ENCODE measurements at regions not wholly inside any gene's neighbourhood (a gene's known extent, or its start where the extent isn't known, plus 50 kb on each side); places are given as distances from the start of the nearest gene placed in this dataset.
"Not testable (repeated sequence)": the region's sequence is repeated elsewhere in the genome, so short reads cannot be mapped to it uniquely, and the experiment has no call there.

DNA sequence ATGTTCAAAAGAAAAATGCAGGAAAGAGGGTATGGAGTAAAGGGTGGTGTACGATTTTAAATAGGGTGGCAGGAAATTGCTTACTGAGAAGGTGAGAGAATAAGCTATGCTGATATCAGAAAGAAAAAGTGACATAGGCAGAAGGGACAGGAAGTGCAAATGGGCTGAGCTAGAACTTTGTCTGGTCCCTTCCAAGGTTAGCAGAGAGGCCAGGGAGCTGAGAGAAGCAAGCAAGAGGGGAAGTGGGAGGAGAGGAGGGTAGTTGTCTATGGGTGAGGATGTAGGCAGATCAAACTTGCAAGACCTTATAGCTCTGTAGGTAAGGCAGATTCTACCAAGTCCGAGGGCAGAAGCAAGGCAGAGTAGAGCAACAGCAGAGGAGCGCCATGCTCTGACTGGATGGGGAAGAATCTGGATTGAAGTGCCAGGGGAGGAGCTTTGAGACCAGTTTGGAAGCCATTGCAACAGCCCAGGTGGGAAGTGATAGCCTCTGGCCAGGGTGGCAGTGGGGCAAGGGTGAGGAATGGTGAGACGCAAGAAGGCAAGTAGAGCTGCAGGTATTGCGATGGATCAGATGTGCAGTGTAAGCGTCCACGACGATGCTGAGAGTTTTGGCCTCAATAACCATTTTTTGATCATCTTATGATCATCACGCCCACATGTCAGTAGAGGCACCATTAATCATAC is 134.4 kb upstream of the APCDD1 start:
- no peak for DNase-seq

- DNase-seq = no peak
These were observed 133.6 kb upstream of the APCDD1 start for GRCh38 chr18:10320791-10321190.

- DNase-seq = no peak
These were observed 132.9 kb upstream of the APCDD1 start for GRCh38 chr18:10321576-10321975.

DNA sequence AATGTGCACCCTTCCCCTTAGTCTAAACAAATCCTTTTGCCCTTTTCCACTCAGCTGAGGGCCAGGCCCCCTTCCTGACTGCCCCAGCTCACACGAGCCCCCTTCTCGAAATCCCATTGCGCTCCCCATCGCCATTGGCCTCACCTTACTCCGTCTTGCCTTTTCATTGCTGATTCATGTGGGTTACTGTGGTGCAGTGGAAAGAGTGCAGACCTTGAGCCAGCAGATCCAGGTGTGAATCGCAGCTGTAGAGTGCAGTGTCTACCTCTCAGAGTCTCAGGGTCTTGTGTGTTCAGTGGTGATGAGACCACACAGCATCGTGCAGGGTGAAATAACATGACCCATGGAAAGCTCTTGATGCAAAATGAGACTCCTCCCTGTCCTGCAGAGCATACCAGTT is 132.4 kb upstream of the APCDD1 start:
- DNase-seq = no peak

DNA sequence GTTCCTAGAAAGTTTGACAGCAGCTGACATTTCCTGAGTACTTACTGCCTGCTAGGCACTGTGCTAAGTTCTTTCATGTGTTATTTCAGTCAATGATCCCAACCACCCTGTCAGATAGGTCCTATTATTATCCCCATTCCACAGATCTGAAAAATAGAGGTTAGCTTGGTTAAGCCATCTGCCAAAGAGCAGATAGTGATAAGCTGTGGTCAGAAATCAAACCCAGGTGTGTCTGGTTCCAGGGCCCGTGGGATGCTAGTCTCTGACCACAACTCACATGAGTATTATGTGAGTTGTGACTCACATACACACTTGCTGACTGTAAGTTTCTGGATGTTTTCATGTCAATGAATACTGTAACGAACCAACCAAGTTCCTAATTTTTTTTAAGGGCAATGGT is 132.0 kb upstream of the APCDD1 start:
- DNase-seq = no peak

DNA sequence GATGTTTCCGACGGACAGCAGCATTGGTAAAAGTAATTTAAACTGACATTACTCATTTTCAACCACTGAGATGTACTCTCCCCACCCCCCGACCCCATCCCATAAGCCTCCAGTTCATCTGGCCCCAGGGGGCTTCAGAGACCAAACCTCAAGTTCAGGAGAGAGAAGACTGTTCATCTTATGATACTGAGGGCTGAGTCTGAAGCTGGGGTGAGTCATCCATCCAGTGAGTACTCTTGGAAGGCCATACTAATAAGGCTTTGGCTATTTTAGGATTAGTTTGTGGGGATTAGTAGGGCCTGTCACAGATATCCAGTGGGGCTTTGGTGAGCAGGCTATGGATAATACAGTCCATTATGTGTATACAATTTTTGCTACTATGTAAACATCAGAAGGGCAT is 125.3 kb upstream of the APCDD1 start:
- peak; percentile 13 for DNase-seq

DNA sequence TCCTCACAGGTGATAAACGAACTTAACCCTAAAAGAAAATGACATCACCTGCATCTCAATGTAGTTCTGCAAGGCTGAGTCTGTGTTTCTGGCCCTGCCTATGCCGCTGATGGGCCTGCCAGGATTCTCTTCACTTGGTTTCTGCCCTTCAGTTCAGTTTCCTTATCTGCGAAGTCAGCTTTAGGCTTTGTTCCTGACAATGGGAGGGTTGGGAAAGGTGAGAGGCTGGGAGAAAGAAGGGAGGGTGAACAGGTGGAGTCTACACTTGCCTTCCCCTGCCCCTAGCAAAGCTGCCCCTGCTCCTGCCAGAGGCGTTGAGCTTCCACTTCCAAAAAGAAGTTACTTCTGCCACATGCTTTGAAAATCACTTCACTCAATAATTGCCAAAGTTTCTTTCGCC is 124.0 kb upstream of the APCDD1 start:
- DNase-seq = no peak

GRCh38 chr18:10332452-10332851 is 122.0 kb upstream of the APCDD1 start:
- DNase-seq = no peak

DNA sequence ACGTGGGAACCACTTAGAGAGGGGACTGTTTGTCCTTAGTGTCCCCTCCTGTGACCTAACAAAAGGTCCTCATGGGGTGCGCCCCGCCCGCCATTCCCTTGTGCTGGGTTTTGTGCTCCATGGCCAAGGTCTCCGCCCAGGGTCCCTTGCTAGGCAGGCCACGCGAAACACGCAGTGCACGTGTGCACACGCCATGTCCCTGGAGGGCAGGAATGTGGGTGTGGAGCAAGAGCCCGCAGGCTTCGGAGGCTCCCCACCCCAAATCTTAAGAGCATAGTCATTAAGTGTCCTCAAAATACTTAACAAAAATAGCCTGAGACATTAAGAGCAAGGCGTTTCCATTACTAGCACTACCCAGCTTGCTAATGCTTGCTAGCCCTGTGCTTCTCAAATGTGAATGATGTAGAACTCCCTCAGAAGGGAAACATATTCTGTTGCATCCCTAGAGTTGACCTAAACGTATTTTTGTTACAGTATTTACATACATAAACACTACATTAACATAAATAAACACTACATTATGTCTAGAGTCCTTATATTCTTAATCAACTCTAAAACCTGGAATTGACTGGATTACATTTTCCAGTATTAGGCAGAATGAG is 117.6 kb upstream of the APCDD1 start:
- no peak for DNase-seq

- DNase-seq = no peak
These were observed 113.6 kb upstream of the APCDD1 start for GRCh38 chr18:10340821-10341220.

GRCh38 chr18:10343778-10344177 is 110.7 kb upstream of the APCDD1 start:
- no peak for DNase-seq

GRCh38 chr18:10346749-10347415 is 107.6 kb upstream of the APCDD1 start:
- DNase-seq = no peak

- no peak for DNase-seq
These were observed 104.9 kb upstream of the APCDD1 start for GRCh38 chr18:10349561-10349960.

DNA sequence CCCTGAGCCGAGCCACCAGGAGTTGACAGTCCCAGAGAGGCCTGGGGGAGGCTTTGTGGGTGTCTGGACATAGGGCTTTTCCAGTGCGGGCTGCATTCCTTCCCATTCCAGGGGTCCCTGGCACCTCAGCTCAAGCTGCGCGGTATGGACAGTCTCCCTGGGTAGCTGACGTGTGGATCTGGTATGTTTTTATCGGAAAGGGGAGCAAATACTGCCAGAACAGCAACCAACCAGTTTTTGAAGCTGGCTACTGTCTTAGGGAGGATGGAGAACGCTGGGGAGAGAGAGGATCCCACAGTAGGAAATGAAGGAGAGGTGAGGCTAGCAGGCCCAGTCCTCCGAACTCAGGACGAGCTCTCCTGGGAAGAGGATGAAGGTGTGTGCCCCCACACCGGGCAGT is 103.8 kb upstream of the APCDD1 start:
- no peak for DNase-seq

DNA sequence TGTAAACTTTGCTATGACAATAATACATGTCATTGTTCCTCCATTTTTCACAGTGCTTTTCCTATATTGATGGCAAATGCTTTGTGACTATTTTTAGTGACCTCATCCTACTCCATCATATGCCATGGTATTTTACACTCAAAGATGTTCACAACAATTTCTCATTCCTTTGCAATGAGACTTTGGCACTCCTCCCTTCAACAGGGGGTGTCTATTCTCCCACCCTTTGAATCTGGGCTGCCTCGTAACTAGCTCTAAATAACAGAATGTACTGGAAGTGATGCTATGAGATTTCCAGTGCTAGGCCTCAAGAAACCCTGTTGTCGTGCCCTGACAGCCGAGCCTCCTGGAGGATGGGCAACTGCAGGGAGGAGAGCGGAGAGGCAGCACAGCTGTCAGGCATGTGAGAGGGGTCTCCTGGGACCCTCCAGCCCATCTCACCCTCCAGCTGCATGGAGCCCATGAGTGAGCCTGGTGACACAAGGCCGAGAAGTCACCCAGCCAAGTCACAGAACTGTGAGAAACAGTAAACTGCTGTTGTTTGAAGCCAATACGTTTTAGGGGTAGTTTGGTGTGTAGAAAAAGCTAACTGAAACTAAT is 103.1 kb upstream of the APCDD1 start:
- no peak for DNase-seq

GRCh38 chr18:10351858-10352257 is 102.6 kb upstream of the APCDD1 start:
- no peak for DNase-seq

DNA sequence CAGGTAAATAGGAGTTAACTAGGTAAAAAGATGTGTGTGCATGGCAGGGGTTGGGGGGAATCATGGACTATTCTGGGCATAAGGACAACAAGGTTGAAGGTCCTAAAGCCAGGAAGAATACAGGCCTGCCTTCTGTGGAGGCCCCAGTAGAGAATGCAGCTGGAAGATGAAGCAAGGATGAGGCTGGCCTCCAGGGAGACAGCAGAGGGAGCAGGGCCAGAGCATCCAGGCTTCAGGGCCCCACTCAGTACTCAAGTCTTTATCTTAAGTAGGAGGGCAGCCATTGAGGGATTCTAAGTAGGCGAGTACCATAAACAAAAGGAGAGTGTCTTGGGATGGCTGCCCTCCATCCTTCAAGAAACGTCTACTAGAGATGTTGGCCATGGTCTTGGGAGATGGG is 101.8 kb upstream of the APCDD1 start:
- DNase-seq = no peak

DNA sequence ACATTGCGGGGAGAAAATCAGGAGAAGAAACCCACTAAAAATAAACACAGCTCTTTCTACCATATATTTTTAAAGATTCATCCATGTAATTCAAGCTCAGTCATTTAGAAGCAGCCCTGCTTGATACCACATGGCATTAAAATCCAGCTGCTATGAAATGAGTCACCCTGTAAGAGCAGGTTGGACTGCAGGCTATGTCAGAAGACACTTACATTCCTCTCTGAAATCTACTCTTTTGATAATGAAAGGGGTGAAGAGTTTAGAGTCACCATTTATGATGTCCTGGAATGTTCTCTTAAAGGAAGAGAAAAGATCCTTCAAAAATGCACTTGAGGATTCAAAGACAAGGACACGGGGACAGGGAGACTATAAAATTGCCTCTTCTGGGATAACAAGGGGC is 100.6 kb upstream of the APCDD1 start:
- peak; percentile 83 for DNase-seq

DNA sequence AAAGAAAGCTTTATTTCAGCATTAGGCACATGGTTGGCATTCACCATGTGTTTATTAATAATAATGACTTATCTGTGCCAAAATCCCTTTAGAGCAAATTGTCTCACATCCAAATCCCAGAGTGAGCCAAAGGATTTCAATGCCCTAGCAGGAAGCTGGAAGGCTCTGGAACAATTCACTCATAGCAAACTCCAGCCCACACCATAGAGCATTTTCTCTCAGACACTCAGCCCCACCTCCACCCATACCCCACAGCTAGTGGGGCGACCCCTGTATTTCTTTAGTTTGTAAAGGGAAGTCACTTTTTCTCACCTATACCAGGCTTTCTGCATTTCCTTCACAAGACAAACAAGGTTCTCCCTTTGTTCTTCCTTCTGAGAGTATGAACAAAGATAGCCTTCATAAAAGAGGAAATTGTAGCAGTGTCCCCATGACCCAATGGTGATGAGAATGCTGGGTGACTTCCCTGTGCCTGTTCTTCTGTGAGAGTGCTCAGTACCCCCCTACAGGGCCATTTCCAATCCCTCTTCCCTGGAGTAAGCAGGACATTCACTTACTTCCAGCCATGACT is 100.1 kb upstream of the APCDD1 start:
- peak; percentile 24 for DNase-seq

- DNase-seq = no peak
These were observed 99.5 kb upstream of the APCDD1 start for GRCh38 chr18:10354890-10355289.

DNA sequence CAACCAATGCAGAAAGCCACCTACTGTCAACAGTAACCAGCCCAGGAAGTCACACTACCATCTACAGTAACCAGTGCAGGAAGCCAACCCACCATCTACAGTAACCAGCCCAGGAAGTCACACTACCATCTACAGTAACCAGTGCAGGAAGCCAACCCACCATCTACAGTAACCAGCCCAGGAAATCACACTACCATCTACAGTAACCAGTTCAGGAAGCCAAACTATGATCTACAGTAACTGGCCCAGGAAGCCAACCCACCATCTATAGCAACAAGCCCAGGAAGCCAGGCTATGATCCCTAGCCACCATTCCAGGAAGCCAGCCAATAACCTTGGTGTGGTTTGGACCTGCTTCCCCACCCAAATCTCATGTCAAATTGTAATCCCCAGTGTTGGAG is 97.4 kb upstream of the APCDD1 start:
- DNase-seq = not testable (repeated sequence)

DNA sequence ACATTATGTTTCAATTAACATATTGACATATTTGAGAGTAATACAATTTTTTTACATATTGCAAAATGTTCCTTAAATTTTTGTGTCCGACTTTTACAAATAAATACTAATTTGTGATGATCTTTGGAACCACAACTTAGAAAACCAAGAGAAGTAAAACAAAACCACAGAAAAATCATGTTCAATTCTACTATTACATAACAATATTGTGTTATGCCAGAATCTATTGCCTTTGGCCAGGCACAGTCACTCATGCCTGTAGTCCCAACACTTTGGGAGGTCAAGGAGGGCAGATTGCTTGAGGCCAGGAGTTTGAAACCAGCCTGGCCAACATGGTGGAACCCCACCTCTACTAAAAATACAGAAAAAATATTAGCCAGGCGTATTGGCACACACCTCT is 92.8 kb upstream of the APCDD1 start:
- no peak for DNase-seq

GRCh38 chr18:10365021-10365500 is 89.4 kb upstream of the APCDD1 start:
- no peak for DNase-seq

DNA sequence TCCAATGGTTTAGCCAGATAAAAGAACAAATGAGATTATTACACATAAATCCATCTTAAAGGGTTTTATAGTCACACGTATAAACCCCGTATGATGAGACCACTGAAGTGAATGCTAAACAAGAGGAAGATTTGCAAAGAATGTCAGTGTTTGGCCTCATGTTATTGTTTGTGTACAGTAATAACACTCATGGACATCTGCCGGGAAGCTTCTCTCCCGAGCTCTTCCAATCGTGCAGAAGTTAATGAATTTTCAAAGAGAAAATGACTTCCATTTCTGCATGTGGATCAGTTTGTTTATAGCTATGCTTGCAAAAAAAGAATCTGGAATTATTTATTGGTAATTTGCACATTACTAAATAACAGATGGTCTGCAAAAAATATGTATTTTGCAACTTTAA is 88.5 kb upstream of the APCDD1 start:
- no peak for DNase-seq
